Natural killer cell (primary cell): ENCODE measurements at regions not wholly inside any gene's neighbourhood (a gene's known extent, or its start where the extent isn't known, plus 50 kb on each side); places are given as distances from the start of the nearest gene placed in this dataset.

Source experiments
- ATAC-seq, 3 donors: fragments of 150-1000 bp in 2 of 3; fragments of 200-7000 bp in 1 of 3; cut with Tn5 transposase; 1 replicate in 1 of 3; 2 replicates in 2 of 3; pipeline ENCODE4 v1.10.0; 2021; ENCODE audit warnings: mild to moderate bottlenecking in 2 of 3, moderate library complexity in 2 of 3
- DNase-seq, 2 donors: peaks; one replicate each; pipeline versions ENCODE4 v3.0.0 to v3.0.0-alpha.2; 2013 to 2021; ENCODE audit warnings: mixed read lengths in 1 of 2
- H3K27ac ChIP-seq: one replicate; pipeline ENCODE4 v1.5.1; 2013; ENCODE audit warnings: mild to moderate bottlenecking, low read length
- H3K27me3 ChIP-seq: one replicate; pipeline ENCODE4 v1.6.1; 2013; ENCODE audit warnings: low read length; ENCODE audit not compliant: control insufficient read depth, insufficient read depth
- H3K36me3 ChIP-seq: one replicate; pipeline ENCODE4 v1.6.1; 2013; ENCODE audit warnings: low read length; ENCODE audit not compliant: control insufficient read depth, insufficient read depth
- H3K4me1 ChIP-seq: one replicate; pipeline ENCODE4 v1.6.1; 2013; ENCODE audit warnings: low read length; ENCODE audit not compliant: control insufficient read depth, insufficient read depth
- H3K4me3 ChIP-seq: one replicate; pipeline ENCODE4 v1.5.1; 2013; ENCODE audit warnings: low read length
- H3K9me3 ChIP-seq: one replicate; pipeline ENCODE4 v1.6.1; 2013; ENCODE audit warnings: low read length; ENCODE audit not compliant: control insufficient read depth, insufficient read depth
- H3K27ac Mint-ChIP-seq, 2 donors: one replicate each; pipeline ENCODE4 v1.8.0; 2022; ENCODE audit warnings: mild to moderate bottlenecking in 2 of 2, mixed read lengths in 2 of 2, moderate library complexity in 1 of 2
- H3K27me3 Mint-ChIP-seq, 2 donors: one replicate each; pipeline ENCODE4 v1.8.0; 2022; ENCODE audit warnings: low read depth in 2 of 2, mixed read lengths in 2 of 2
- H3K36me3 Mint-ChIP-seq: one replicate; pipeline ENCODE4 v1.8.0; 2022; ENCODE audit warnings: mixed read lengths
- H3K4me1 Mint-ChIP-seq, 2 donors: one replicate each; pipeline ENCODE4 v1.8.0; 2022; ENCODE audit warnings: mixed read lengths in 2 of 2
- H3K4me3 Mint-ChIP-seq: one replicate; pipeline ENCODE4 v1.8.0; 2022; ENCODE audit warnings: mild to moderate bottlenecking, moderate library complexity, mixed read lengths
- H3K9me3 Mint-ChIP-seq, 2 donors: one replicate each; pipeline ENCODE4 v1.8.0; 2022; ENCODE audit warnings: mixed read lengths in 2 of 2
- CTCF ChIP-seq: fragments of 200-600 bp; IDR thresholded peaks from one replicate; pipeline ENCODE4 v1.8.0; 2022; ENCODE audit warnings: antibody characterized with exemption
- WGBS: methylation state at CpG from one replicate; pipeline ENCODE4 v1.1.7; 2013; ENCODE audit warnings: missing lambda C conversion rate; ENCODE audit not compliant: insufficient coverage; 5-methylcytosine and 5-hydroxymethylcytosine counted together
- intact Hi-C: fragments of 100-400 bp; cut with micrococcal nuclease; formaldehyde crosslinking; loops from one replicate; pipeline ENCODE4 v1.14.2; 2022

DNA sequence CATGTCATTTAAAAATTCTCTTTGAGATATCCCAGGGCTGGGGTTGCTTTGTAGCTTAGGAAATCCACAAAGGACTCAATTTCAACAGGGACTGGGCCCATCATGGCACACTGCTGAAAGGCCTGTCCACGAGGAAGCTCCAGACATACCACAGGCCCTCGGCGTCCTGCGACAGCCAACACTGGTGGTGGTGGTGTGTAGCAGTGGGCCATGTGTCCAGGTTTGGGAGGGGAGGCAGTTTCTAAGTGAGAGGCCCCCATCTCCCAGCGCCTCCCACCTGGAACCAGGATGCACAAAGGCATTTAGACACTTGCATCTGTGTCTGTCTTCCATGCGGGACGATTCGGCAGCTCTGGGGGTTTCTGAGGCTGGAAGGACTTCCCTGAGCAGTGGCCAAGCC, 65.2 kb upstream of the ZNF423 start:
- Mint-ChIP-seq H3K27ac (no peak overlapping the region), H3K9me3 (no peaks in the 10 kb centered on the region), H3K4me1 (no peaks in the 10 kb centered on the region), H3K27me3 (peaks cover 6 to 14% of the 10 kb centered on the region in 2 donors), H3K4me3 (no peak overlapping the region), H3K36me3 (no peaks in the 10 kb centered on the region)
- intact Hi-C loops: no loop called here
- no peak overlapping the region for H3K4me3 ChIP-seq
- 96% methylated on average over 8 of the region's 8 CpGs for WGBS
- H3K27me3 ChIP-seq: no peaks in the 10 kb centered on the region
- H3K4me1 ChIP-seq: no peaks in the 10 kb centered on the region
- H3K27ac ChIP-seq: no peak overlapping the region
- no peak for TF ChIP-seq CTCF
- no peaks in the 10 kb centered on the region for H3K36me3 ChIP-seq
- H3K9me3 ChIP-seq: no peaks in the 10 kb centered on the region
- DNase-seq (no peak), ATAC-seq (no peak)

GRCh38 chr16:49921791-49922456, 66.0 kb upstream of the ZNF423 start:
- DNase-seq (peak in 1 of 2 donors; percentile 61), ATAC-seq (peak in 1 of 3 donors; percentile 45)
- no peaks in the 10 kb centered on the region for H3K36me3 Mint-ChIP-seq
- no peaks in the 10 kb centered on the region for H3K4me1 Mint-ChIP-seq
- Histone ChIP-seq H3K4me1 (no peaks in the 10 kb centered on the region), H3K27me3 (no peaks in the 10 kb centered on the region), H3K9me3 (no peaks in the 10 kb centered on the region), H3K4me3 (no peak overlapping the region), H3K36me3 (no peaks in the 10 kb centered on the region), H3K27ac (no peak overlapping the region)
- no peaks in the 10 kb centered on the region for H3K9me3 Mint-ChIP-seq
- peak; percentile 29 for TF ChIP-seq CTCF
- H3K4me3 Mint-ChIP-seq: no peak overlapping the region
- intact Hi-C loops: loop anchor here (1.0 kb wide), 1 partner anchor 514 kb away; no protein-coding TSS in a partner anchor
- WGBS: 39% methylated on average over 5 of the region's 6 CpGs
- H3K27me3 Mint-ChIP-seq: peaks cover 6 to 14% of the 10 kb centered on the region in 2 donors
- H3K27ac Mint-ChIP-seq: no peak overlapping the region

GRCh38 chr16:49923411-49923810, 67.5 kb upstream of the ZNF423 start:
- Histone ChIP-seq H3K4me1 (no peaks in the 10 kb centered on the region), H3K36me3 (no peaks in the 10 kb centered on the region), H3K27me3 (no peaks in the 10 kb centered on the region), H3K27ac (no peak overlapping the region), H3K4me3 (no peak overlapping the region), H3K9me3 (no peaks in the 10 kb centered on the region)
- WGBS: 93% methylated on average over 11 of the region's 12 CpGs
- no peak for DNase-seq
- no peak overlapping the region for H3K27ac Mint-ChIP-seq
- no peak overlapping the region for H3K4me3 Mint-ChIP-seq
- H3K9me3 Mint-ChIP-seq: no peaks in the 10 kb centered on the region
- intact Hi-C loops: no loop called here
- no peaks in the 10 kb centered on the region for H3K4me1 Mint-ChIP-seq
- no peaks in the 10 kb centered on the region for H3K36me3 Mint-ChIP-seq
- TF ChIP-seq CTCF: no peak
- ATAC-seq: no peak
- H3K27me3 Mint-ChIP-seq: peaks cover 6 to 14% of the 10 kb centered on the region in 2 donors

DNA sequence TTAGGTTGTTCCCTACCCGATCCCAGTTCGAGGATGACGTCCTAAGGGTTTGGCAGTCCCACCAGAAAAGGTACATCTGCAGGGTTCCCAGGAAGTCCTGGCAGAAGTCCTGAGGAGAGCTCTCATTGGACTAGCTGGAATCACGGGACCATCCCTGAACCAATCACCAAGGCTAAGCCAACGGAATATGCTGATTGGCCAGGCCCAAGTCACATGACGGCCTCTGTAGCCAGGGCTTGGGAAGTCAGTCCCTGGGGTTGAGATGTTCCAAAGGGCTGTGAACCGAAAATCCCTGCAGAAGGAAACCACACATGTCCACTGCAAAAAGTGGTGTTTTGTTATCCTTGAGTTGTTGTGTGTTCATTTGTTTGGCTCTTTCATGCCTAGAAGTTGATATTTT, 68.2 kb upstream of the ZNF423 start:
- Histone ChIP-seq H3K27ac (no peak overlapping the region), H3K4me1 (no peaks in the 10 kb centered on the region), H3K36me3 (no peaks in the 10 kb centered on the region), H3K4me3 (no peak overlapping the region), H3K27me3 (no peaks in the 10 kb centered on the region), H3K9me3 (no peaks in the 10 kb centered on the region)
- intact Hi-C loops: no loop called here
- WGBS: 91% methylated on average over 7 of the region's 7 CpGs
- DNase-seq (no peak), ATAC-seq (no peak)
- Mint-ChIP-seq H3K4me1 (no peaks in the 10 kb centered on the region), H3K36me3 (no peaks in the 10 kb centered on the region), H3K9me3 (no peaks in the 10 kb centered on the region), H3K27ac (no peak overlapping the region), H3K4me3 (no peak overlapping the region), H3K27me3 (peaks cover 6 to 14% of the 10 kb centered on the region in 2 donors)
- no peak for TF ChIP-seq CTCF
